GM21737 (cell line): ENCODE measurements at regions not wholly inside any gene's neighbourhood (a gene's known extent, or its start where the extent isn't known, plus 50 kb on each side); places are given as distances from the start of the nearest gene placed in this dataset.

Experiments used
- ATAC-seq: cut with Tn5 transposase; IDR thresholded peaks from one replicate; pipeline ENCODE4 v1.9.1; 2021; ENCODE audit warnings: mild to moderate bottlenecking, moderate library complexity; ENCODE audit not compliant: unreplicated experiment

DNA sequence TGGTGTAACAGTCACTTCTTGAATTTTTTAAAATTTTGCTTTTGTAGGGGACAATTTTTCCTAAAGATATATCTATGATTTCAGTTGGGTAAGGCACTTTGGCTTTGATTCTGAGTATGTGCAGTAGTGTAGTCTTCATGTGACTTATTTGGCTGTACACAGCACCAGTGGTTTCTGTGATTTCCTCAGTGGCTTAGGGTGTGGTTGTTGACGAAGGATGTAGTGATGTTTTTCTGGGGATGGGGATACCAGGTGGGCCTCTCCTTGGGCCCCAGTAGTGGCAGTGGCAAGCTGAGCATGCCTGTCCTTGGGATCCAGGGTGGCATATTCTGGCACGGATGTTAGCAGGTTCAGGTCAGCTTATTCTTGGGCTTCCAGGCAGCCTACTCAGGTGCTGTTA lies 364.9 kb upstream of the CADM1 start:
- ATAC-seq: no peak

DNA sequence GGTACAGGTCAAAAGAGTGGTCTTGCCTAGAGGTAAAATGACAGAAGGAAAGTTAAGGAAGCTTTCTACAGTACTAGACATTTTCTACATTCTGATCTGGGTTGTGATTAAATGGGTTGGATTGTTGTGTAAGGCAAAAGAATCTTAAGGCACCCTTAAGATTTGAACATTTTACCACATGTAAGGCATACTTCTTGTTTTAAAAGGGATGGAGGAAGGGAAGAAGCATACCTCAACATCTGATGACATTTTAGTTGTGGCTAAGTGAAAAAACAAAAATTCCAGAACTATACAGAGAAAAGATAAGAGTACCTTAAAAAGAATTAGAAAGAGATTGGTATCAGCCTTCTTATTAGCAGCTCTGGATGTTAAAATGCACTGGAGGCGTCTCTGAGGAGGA lies 356.0 kb upstream of the CADM1 start:
- ATAC-seq: no peak

- ATAC-seq: no peak
Measured at GRCh38 chr11:115848611-115849010, 344.4 kb upstream of the CADM1 start.

GRCh38 chr11:115848080-115848479 lies 343.9 kb upstream of the CADM1 start:
- no peak for ATAC-seq

DNA sequence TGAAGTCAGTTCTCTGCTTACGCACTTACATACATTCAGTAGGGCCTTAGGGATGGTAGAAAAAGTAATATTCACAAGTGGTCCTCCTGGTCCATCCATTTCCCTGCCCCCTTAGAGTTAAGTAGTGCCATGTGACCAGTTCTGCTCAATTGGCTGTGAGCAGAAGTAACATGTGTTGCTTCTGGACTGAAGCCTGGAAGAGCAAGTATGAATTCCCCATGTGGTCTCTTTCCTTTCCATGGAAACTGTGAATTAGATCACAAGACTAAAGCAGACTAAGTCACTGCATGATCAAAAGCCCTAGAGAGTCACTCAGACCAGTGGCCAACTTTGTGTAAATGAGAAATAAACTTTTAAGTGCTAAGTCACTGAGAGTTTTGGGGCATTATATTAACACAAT lies 341.7 kb upstream of the CADM1 start:
- ATAC-seq: no peak

GRCh38 chr11:115843685-115844084 lies 339.5 kb upstream of the CADM1 start:
- no peak for ATAC-seq

- ATAC-seq: no peak
Measured at GRCh38 chr11:115843111-115843510, 338.9 kb upstream of the CADM1 start.

DNA sequence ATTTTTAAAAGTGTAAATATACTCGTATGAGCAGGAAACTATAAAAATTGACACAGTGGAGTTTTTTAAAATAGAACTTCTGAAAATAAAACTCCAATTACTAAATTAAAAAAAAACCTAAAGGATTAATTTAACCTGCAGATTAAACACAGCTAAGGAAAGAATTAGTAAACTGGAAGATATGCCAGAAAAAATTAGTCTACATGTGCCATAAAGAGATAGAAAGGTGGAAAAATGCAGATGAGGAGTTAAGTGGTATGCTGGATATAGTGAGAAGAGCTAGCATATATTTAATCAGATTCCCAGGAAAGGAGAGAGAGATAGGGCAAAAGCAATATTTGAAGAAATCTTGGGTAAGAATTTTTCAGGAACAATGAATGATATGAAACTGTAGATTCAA lies 315.8 kb upstream of the CADM1 start:
- ATAC-seq: no peak

DNA sequence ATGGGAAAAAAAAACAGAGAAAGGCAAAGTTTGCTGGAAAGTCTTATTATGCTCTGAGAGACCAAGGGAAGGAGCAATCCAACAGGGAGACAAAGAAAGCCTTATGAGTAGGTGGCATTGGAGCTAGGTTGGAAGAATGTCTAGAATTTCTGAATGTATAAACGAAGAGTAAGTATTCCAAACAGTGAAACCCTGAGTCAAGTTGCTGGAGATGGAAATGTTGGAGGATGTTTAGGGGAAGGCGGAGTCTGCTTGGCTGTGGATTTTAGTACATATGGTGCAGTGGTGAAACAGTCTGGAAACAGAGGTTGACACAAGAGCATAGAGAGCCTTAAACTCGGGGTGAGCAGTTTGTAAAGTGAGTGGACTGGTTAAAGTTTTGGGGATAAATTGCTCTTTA lies 314.8 kb upstream of the CADM1 start:
- no peak for ATAC-seq

DNA sequence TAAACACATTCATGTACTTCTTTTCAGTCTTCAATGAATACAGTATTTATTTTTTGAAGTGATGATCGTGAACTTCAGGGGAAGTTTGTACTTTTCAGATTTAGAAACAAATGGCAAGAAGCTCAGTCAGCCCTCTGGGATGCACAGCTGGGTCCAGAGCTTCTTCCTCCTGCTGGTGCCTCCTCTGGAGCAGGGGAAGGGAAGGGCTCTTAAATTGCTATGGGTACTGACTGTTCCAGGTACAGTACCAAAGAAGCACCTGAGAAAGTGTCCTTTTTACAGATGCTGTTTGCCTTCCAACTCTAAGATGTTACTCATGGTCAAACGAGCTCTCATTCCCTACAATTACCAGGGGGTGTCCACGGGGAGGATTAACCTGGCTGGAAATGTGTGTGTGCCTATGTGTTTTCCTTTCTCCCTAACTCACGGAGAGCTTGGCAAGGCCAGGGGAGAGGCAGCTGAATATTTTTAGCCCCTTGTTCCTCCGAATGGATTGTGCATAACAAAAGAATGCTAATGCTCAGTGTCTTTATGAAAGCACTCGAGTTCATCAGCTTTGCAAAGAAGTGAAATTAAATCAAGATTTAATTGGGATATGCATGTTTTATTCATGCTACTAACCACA lies 313.7 kb upstream of the CADM1 start:
- no peak for ATAC-seq

GRCh38 chr11:115808351-115808940 lies 304.2 kb upstream of the CADM1 start:
- no peak for ATAC-seq

- no peak for ATAC-seq
Measured at GRCh38 chr11:115806056-115806455, 301.8 kb upstream of the CADM1 start.

DNA sequence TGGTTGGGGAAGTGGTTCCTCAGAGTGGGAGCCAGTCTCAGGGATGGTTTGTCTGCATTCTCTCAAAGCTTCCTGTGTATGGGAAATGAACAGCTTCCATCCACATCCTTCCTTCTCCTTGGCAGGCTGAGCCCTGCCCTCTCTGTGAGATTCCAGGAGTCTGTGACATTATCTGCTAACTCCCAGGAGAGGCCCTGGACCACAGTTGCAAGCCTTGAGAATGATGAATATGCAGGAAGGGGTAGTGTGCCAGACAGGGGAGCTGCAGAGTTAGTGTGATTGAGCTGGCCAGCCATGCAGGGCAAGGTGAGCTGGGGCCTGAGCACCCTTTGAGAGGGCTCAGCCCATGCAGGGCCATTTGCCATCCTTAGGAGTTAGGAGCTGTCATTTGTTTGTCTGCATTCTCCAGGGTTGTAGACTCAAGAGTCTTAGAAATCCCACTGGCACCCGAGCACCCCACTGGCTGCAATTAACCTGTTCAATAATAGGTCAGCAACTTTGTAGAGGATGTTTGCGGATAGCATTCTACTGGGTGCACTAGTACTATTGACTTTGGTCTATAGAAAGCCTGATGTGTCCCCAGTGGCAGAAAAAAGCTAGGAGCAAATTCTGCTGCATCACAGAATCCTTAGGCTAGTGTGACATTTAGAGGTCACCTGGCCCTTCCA lies 299.0 kb upstream of the CADM1 start:
- no peak for ATAC-seq

- no peak for ATAC-seq
Measured at GRCh38 chr11:115802641-115803040, 298.4 kb upstream of the CADM1 start.

DNA sequence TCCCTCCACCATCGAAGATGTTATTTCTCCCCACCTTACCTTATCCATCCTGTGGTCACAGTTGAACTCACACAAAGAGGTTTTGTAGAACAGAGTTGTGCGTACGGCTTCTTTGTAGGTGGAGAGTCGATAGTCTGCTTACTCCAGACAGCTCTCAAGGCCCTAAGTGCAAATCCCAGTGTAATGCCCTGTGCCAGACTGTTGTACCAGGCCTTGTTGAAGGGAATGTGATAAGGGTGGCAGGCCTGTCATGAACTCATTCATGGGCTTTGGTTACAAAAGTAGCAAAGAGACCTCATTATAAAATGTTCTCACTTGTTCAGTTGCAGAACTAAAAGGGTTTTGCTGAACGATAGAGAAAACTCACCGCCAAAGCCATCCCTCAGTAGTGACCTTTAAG lies 288.7 kb upstream of the CADM1 start:
- no peak for ATAC-seq

- ATAC-seq: no peak
Measured at GRCh38 chr11:115787302-115787701, 283.1 kb upstream of the CADM1 start.

DNA sequence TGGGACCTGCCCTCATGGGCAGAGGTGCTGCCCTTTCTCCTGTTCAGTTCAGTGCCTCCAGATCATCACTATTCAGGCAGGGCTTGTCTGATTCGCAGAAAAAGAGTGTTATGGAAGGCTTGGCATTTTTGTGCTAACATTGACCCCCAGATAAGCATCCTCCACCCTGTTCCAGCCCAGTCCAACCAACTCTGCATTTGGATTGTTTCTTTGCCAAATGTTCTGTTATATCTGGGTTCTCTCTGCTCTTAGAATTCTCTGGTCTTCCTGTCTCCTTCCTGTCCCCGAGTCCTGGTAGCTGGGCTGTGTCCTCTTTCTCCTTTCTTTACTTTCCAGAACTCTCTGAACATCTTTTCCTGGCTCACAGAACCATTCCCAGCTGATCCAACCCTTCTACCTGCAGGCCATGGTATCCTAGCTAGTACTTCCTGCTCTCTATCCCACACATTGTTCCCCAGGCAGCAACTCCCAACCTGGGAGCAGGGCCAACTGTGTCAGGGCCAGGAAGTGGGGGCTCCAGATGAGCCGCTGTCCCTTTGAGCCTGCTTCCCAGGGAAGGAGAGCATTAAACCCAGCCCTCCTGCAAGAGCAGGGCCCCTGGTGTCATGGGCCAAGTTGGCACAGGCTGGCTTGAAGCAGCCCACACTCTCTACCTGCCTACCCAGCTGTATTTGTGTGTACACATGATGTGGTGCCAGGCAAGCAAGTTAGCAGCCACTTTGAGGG lies 280.7 kb upstream of the CADM1 start:
- no peak for ATAC-seq

GRCh38 chr11:115780646-115781362 lies 276.6 kb upstream of the CADM1 start:
- no peak for ATAC-seq

DNA sequence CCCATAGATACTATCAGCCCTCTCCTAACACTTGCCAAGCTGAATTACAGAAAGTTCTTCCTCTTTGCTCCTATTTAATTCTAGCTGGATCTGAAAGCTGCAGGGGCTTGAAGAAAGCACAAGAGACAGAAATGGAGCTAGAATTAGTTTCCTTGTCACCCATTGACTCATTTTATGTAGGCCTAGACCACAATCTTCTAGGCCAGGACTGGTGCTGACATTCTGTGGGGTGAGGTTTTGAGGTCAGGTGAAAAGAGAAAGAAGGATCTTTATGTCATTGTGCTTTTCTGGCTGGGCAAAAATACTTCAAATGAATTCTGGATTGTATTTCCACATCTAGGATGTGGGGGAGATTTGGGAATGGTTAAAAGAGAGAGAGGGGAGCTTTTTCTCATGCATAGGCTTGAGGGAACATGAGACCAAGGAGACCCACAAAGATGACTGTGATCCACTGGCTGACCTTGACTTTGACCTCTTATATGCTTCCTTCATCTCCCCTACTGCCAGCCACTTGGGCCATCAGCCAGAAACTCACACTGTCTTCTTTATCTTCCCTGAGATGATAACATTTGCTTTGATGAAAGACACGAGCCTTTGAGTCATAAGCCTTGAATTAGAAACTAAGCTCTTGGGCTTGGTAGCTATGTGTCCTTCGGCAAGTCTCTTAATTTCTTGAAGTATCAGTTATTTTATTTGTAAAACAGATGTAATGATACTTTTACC lies 274.9 kb upstream of the CADM1 start:
- no peak for ATAC-seq

GRCh38 chr11:115776916-115777315 lies 272.7 kb upstream of the CADM1 start:
- no peak for ATAC-seq

GRCh38 chr11:115775846-115776245 lies 271.6 kb upstream of the CADM1 start:
- ATAC-seq: no peak
